ENCODE measurements at regions not wholly inside any gene's neighbourhood (a gene's known extent, or its start where the extent isn't known, plus 50 kb on each side); places are given as distances from the start of the nearest gene placed in this dataset.
"Not testable (repeated sequence)": the region's sequence is repeated elsewhere in the genome, so short reads cannot be mapped to it uniquely, and the experiment has no call there.

DNA sequence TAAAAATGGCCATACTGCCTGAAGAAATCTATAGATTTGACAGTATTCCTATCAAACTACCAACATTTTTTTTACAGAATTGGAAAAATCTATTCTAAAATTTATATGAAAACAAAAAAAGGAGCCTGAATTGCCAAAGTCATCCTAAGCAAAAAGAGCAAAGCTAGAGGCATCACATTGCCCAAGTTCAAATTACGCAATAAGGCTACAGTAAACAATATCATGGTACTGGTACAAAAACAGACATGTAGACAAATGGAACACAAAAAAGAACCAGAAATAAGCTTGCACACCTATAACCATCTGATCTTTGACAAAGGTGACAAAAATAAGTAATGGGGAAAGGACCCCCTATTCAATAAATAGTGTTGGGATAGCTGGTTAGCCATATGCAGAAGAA, 50.2 kb upstream of the THSD7B start:
- no peak for DNase-seq (ENCODE audit: low spot score)

- no peak for DNase-seq (ENCODE audit: low spot score)
Observed at GRCh38 chr2:136714452-136714951, 50.8 kb upstream of the THSD7B start.

- no peak for DNase-seq (ENCODE audit: low spot score)
Observed at GRCh38 chr2:136713739-136714138, 51.6 kb upstream of the THSD7B start.

DNA sequence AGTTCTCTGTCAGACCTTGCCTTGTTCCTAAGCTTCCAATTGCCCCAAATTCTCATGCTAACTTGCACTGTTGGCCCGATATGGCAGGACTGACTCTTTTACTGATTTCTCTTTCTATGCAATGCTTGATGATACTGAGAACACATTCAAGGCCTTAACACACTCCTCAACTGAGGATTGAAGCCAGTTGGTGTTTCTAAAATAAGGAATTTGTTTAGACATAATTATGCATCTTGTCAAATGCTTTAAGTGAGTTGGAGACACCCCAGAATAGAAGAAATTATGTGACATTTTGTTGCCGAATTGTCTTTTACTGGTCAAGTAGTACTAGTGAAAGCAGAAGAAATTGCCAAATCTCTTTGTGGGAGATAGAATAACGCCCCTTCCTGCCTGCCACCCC, 60.0 kb upstream of the THSD7B start:
- no peak for DNase-seq (ENCODE audit: low spot score)

- no peak for DNase-seq (ENCODE audit: low spot score)
Observed at GRCh38 chr2:136703214-136703613, 62.1 kb upstream of the THSD7B start.

GRCh38 chr2:136696438-136696837, 68.9 kb upstream of the THSD7B start:
- no peak for DNase-seq (ENCODE audit: low spot score)

GRCh38 chr2:136693966-136694365, 71.4 kb upstream of the THSD7B start:
- DNase-seq (ENCODE audit: low spot score), result no peak

DNA sequence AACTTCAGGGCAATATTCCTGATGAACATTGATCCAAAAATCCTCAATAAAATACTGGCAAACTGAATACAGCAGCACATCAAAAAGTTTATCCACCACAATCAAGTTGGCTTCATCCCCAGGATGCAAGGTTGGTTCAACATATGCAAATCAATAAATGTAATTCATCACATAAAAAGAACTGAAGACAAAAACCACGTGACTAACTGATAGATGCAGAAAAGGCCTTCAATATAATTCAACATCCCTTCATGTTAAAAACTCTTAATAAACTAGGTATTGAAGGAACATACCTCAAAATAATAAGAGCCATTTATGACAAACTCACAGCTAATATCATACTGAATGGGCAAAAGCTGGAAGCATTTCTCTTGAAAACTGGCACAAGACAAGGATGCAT, 85.3 kb upstream of the THSD7B start:
- not testable (repeated sequence) for DNase-seq (ENCODE audit: low spot score)

- no peak for DNase-seq (ENCODE audit: low spot score)
Observed at GRCh38 chr2:136665736-136666135, 99.6 kb upstream of the THSD7B start.

DNA sequence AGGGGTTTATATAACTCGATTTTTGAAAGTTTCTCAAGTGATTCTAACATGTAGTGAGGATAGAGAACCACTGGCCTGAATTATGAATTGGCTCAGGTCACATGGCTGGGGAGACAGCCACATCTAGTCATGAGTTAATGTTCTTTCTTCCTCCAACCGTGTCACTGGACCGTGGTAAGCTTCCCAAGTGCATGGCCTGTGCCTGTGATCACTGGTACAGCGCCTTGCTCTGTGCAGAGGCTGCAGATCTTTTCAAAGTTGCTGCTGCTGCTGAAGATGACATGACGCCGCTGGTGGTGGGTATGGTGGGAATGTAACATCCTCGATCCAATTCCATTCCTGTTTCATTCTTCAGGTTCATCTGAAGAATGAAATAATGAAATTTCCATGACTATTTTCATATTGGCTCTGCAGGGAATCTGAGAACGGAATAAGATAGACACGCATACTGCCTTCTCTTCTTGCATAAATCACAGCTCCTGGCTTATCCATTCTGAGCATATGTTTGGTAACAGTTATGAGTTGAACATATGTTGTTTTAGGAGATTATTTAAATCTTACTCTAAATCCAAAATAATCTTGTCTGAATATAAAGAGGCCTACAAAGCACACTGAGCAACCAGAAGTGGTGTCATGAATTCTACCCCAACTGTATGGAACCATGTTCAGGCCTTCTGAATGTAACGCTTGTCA, 100.5 kb upstream of the THSD7B start:
- DNase-seq (ENCODE audit: low spot score), result no peak

GRCh38 chr2:136658201-136658600, 107.1 kb upstream of the THSD7B start:
- DNase-seq (ENCODE audit: low spot score), result no peak

DNA sequence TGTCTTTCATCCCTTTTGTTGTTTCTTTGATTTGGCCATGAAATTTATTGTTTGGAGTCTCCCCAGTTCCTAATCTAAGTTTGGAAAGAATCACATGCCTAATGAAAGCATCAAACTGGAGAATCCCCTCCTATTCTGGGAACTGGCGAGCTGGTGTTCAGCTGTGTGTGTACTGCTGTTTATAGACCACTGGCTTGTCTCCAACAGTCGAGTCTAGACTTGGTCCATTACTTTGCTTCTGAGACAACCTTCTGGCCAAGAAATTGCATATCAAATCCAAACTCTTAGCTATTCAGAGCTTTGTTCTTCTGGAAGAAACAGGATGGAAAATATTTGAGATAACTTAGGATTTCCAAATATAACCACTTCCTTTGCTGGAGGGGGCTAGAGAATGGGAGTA, 111.5 kb upstream of the THSD7B start:
- no peak for DNase-seq (ENCODE audit: low spot score)

DNA sequence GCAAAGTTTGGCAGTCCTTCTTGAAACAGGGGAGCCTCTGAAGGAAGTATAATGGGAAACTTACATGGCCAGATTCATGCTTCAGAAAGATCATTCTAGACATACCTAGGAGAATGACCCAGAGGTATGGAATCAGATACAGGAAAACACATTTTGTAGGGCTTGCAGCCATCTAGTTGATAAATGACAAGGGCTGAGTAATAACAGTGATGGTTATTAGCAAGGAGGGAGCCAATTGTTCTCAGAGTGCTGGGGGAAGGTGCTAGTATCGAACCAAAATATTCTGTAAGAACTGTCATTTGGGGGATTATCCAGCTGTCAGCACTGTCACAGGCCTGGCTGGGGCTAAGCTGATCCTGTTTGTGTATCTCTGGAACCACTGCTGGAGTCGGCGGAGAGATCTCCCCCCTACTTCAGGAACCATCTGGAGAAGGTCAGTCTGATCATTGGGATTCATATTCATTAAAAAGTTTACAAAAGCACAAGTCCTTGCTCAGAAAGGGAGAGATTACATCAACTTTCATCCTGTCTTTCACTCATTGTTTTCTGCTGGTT, 113.8 kb upstream of the THSD7B start:
- DNase-seq (ENCODE audit: low spot score), result no peak

DNA sequence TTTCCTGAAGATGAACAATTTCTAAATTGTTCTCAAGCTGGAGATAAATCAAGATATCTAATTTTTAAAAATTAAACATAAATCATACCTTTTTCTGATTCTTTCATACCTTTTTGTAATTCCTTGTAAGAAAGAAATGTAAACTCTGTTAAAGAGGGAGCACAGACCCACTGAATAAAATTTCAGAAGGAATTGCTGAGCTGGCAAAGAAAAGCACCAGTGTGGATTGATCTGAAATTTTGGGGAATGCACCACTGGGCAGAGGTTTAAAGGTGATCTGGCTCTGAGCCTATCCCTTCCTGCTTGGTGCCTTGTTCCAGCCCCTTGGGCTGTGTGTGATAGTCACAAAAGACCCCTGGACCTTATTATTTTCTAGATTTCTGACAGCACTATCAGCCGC, 118.3 kb upstream of the THSD7B start:
- DNase-seq (ENCODE audit: low spot score), result no peak

DNA sequence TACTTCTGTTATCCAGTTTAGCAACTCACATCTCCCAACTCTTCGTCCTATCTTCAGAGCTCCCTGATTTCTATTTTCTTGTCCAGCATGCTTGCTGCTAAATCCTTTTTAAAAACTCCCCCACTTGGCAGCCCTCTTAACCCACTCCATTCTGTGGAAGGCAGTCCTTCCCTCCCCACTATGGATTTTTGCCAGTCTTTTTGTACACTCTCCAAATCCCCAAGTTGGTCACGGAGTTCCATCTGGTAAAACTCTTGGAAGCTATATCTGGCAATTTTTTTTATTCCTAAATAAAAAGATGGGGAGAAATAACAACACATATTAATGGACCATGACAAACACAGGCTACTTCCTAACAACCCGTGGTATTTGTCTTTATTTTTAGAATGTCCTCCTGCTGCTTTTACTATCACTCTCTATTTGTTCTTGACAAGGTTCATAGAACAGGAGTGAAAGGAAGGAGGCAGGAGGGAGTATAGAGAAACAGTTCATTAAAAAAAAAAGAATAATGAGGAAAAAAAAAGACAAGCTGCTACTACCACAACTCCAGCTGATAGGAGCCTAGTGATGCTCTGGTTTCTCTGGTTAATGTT, 120.0 kb upstream of the THSD7B start:
- DNase-seq (ENCODE audit: low spot score), result no peak

DNA sequence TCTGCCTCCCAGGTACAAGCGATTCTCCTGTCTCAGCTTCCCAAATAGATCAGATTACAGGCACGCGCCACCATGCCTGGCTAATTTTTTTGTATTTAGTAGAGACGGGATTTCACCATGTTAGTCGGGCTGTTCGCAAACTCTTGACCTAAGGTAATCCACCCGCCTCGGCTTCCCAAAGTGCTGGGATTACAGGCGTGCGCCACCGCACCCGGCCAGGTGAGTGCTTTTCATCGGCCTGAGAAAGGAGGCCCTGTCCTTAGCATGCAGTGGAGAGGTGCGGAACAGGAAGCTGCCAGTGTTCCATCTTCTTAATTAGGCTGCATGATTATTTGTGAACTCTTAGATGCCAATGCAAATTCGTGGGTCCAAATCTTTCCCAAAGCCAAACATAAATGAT, 125.7 kb upstream of the THSD7B start:
- DNase-seq (ENCODE audit: low spot score), result no peak

GRCh38 chr2:136638193-136638592, 127.2 kb upstream of the THSD7B start:
- no peak for DNase-seq (ENCODE audit: low spot score)

GRCh38 chr2:136637402-136637801, 127.9 kb upstream of the THSD7B start:
- DNase-seq (ENCODE audit: low spot score), result no peak

- DNase-seq (ENCODE audit: low spot score), result no peak
Observed at GRCh38 chr2:136628490-136628889, 136.9 kb upstream of the THSD7B start.

DNA sequence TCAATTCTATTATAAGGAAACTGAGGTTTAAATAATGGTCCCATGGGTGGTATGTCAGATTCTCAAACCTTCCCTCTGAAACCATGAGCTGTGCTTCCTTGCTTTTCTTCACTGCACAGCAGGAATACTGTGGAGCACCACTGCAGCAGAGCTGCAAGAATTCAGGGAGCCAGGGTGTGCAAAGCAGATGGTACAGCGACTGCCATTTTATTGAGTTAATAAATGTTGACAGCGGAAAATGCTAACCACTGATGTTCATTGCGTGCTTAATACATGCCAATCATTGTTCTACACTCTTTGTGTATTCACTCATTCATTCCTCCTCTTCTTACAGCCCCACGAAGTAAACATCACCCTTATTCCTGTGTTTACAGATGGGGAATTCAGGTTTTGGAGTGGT, 152.2 kb upstream of the THSD7B start:
- DNase-seq (ENCODE audit: low spot score), result no peak

- DNase-seq (ENCODE audit: low spot score), result no peak
Observed at GRCh38 chr2:136612079-136612478, 153.3 kb upstream of the THSD7B start.

DNA sequence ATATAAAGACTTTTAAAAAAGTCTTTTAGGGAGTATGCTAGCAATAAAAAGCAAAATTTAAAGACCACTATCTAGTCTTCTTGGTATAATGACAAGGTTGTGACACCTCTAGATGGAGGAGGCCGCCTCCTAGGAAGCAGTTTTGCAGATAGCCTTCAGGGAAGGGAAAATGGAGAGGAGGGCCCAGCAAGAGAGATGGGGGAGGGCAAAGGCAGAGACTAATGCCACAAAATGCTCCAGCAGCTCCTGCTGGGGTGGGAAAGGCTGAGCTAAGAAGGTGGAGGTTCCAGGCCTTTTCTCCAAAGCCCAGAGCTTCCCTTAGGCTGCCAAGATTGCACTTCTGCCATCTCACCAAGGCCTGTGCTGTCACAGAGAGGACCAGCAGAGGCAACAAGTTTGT, 153.9 kb upstream of the THSD7B start:
- no peak for DNase-seq (ENCODE audit: low spot score)

GRCh38 chr2:136582628-136583205, 182.6 kb upstream of the THSD7B start:
- no peak for DNase-seq (ENCODE audit: low spot score)
